Nephron progenitor cell (in vitro differentiated cells): ENCODE measurements at regions not wholly inside any gene's neighbourhood (a gene's known extent, or its start where the extent isn't known, plus 50 kb on each side); places are given as distances from the start of the nearest gene placed in this dataset.

ENCODE experiments used
- DNase-seq: peaks from one replicate; pipeline ENCODE4 v3.0.0; 2021
- H3K27ac Mint-ChIP-seq: 2 replicates; pipeline ENCODE4 v1.8.0; 2021; ENCODE audit warnings: mild to moderate bottlenecking, moderate library complexity, mixed read lengths
- H3K27me3 Mint-ChIP-seq: 2 replicates; pipeline ENCODE4 v1.8.0; 2021; ENCODE audit warnings: mild to moderate bottlenecking, low read depth, mixed read lengths; ENCODE audit not compliant: poor library complexity
- H3K36me3 Mint-ChIP-seq: 2 replicates; pipeline ENCODE4 v1.8.0; 2021; ENCODE audit warnings: low read depth, mixed read lengths
- H3K4me1 Mint-ChIP-seq: 2 replicates; pipeline ENCODE4 v1.8.0; 2021; ENCODE audit warnings: mixed read lengths
- H3K4me3 Mint-ChIP-seq: 2 replicates; pipeline ENCODE4 v1.8.0; 2021; ENCODE audit warnings: mild to moderate bottlenecking, moderate library complexity, mixed read lengths
- H3K9me3 Mint-ChIP-seq: 2 replicates; pipeline ENCODE4 v1.8.0; 2021; ENCODE audit warnings: mild to moderate bottlenecking, moderate library complexity, mixed read lengths
- TF ChIP-seq, protein P1 (sequence below): fragments of 200-600 bp; sonication (generic); IDR thresholded peaks from 2 replicates; pipeline ENCODE4 v1.5.0; 2021; ENCODE audit warnings: antibody characterized with exemption

DNA sequence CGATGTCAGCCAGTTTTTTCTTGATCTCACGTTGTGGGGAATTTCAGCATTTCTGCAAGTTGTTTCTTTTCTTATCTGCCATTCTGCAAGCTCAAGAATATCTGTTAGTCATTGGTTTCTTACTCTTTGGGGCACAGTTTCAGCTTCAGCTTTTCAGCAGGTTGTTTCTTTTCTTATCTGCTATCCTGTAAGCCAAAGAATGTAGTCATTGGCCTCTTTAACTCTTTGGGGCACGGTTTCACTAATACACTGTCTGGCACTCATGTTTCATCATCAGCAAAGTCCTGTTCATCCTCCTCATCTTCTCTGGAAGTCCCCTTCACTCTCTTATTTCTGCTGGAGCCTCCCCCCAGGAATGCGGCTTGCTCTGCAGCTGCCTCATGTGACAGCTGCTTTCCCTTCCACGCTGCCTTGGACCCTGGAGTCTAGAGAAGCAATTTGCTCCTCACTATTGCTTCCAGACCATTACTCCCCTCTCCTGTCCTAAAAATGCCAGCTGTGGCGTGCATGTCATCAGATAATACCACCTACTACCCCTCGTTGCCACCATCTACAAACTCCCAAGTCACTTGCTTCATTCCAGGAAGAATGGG, 67.0 kb upstream of the CACNA1E start:
- TF ChIP-seq, protein P1, sequence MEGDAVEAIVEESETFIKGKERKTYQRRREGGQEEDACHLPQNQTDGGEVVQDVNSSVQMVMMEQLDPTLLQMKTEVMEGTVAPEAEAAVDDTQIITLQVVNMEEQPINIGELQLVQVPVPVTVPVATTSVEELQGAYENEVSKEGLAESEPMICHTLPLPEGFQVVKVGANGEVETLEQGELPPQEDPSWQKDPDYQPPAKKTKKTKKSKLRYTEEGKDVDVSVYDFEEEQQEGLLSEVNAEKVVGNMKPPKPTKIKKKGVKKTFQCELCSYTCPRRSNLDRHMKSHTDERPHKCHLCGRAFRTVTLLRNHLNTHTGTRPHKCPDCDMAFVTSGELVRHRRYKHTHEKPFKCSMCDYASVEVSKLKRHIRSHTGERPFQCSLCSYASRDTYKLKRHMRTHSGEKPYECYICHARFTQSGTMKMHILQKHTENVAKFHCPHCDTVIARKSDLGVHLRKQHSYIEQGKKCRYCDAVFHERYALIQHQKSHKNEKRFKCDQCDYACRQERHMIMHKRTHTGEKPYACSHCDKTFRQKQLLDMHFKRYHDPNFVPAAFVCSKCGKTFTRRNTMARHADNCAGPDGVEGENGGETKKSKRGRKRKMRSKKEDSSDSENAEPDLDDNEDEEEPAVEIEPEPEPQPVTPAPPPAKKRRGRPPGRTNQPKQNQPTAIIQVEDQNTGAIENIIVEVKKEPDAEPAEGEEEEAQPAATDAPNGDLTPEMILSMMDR, result no peak
- H3K9me3 Mint-ChIP-seq, result peaks cover 3% of the 10 kb centered on the region

DNA sequence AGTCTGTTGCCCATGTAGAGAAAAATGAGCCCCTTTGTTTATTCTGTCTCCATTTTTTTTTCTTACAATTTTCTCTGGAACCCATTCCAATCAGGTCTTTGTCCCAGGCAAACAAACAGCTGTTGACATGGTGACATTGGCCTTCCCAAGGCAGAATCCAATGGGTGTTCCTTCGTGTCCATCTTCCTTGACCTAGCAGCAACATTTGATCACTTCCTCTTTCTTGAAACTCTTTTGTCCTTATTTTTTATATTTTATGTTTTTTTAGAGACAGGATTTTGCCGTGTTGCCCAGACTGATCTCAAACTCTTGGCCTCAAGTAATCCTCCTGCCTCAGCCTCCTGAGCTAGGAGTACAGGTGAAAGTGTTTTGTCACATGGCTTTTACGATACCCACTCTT, 65.4 kb upstream of the CACNA1E start:
- H3K36me3 Mint-ChIP-seq, result no peaks in the 10 kb centered on the region
- H3K27me3 Mint-ChIP-seq, result peaks cover 12% of the 10 kb centered on the region
- no peak overlapping the region for H3K4me3 Mint-ChIP-seq
- H3K4me1 Mint-ChIP-seq, result no peaks in the 10 kb centered on the region
- no peaks in the 10 kb centered on the region for H3K9me3 Mint-ChIP-seq
- H3K27ac Mint-ChIP-seq, result no peak overlapping the region
- TF ChIP-seq, protein P1, result no peak
- DNase-seq, result no peak

More for the DNA sequence above, 67.0 kb upstream of the CACNA1E start:
- Mint-ChIP-seq H3K36me3 (no peaks in the 10 kb centered on the region), H3K27me3 (peaks cover 12% of the 10 kb centered on the region), H3K4me1 (no peaks in the 10 kb centered on the region), H3K27ac (no peak overlapping the region), H3K4me3 (no peak overlapping the region)
- no peak for DNase-seq

DNA sequence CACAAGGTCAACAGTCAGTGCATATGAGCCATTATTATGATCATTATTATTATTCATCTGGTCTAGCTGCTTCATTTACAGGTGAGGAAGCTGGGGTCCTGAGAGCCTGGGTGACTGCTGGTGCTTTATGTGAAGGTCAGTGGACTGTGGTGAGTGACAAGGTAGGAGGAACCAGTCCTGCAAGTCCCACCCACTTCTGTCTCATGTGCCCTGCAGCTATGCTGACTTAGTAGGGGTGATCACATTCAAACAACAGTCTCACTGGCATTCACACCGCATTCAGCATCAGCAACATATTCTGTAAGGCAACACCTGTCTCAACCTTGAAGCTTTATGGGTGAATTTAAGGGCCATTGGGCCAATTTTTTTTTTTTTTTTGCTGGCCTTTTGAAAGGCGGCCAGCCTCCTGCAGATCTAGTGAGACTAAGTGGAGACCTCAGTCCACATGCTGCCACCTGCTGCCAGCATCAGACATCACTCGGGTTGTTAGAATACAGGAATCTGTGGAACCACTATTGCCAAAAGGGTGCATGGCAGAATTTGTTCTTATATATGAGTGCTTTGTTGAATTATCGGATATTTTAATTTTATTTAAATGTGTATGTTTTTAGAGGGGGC, 59.9 kb upstream of the CACNA1E start:
- Mint-ChIP-seq H3K27ac (no peak overlapping the region), H3K4me1 (peaks cover 12% of the 10 kb centered on the region), H3K4me3 (no peak overlapping the region), H3K9me3 (no peaks in the 10 kb centered on the region), H3K27me3 (peaks cover 38% of the 10 kb centered on the region), H3K36me3 (no peaks in the 10 kb centered on the region)
- DNase-seq, result peak; percentile 43
- TF ChIP-seq, protein P1, result peak; percentile 47

DNA sequence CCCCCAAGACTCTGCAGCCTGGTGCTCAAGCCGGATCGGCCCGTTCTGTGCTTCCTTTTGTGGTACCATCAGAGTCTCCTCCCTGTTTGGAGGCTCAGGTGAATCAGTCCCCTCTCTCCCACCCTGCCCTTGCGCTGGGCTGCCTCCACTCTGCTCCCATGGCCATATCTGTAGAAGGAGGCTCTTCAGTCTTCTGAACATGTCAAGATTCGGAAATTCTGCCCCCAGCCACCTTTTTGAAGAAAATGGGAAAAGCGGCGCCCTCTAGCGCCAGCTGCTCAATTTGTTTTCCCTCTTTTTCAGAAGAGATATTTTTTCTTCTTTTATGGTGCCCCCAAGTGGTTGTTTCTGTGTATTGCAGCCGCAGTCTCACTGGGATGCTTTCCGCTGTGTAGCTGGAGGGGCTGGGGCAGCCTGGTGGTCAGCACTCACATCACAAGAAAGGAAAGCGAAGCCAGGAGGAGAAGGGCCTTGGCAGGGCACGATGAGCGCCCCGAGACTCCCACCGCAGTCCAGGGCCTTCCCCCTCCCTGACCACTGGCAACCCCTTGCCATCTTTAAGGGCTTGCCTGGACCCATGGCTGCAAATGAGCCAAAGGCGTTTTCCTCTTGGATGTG, 58.4 kb upstream of the CACNA1E start:
- Mint-ChIP-seq H3K27me3 (peaks cover 38% of the 10 kb centered on the region), H3K4me3 (no peak overlapping the region), H3K27ac (no peak overlapping the region), H3K36me3 (no peaks in the 10 kb centered on the region), H3K9me3 (no peaks in the 10 kb centered on the region), H3K4me1 (peaks cover 12% of the 10 kb centered on the region)
- TF ChIP-seq, protein P1, result peak; percentile 99
- peak; percentile 91 for DNase-seq

DNA sequence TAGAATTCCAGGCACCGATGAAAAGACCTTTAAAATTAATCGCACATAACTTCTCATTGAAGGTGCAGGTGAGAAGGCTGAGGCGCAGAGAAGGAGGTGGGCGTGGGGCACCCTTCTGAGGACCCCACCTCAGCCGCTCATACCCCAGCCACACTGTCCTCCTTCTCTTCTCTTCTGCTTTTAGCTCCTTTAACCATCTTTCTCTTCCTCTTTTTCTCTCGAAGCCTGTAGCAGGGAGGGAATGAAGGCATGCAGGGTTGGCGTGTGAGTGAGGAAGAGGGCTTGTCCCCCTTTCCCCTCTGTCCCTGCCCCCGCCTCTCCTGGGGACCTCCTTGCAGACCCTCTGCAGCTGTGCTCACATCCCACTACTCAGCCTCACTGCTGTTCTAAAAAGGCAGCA, 57.8 kb upstream of the CACNA1E start:
- DNase-seq, result no peak
- Mint-ChIP-seq H3K9me3 (no peaks in the 10 kb centered on the region), H3K36me3 (no peaks in the 10 kb centered on the region), H3K27ac (no peak overlapping the region), H3K4me1 (peaks cover 12% of the 10 kb centered on the region), H3K27me3 (peaks cover 38% of the 10 kb centered on the region), H3K4me3 (no peak overlapping the region)
- TF ChIP-seq, protein P1, result no peak
